Prostate gland (tissue), 2 donors: ENCODE measurements at regions not wholly inside any gene's neighbourhood (a gene's known extent, or its start where the extent isn't known, plus 50 kb on each side); places are given as distances from the start of the nearest gene placed in this dataset.
"Not testable (repeated sequence)": the region's sequence is repeated elsewhere in the genome, so short reads cannot be mapped to it uniquely, and the experiment has no call there.

Experiments used
- DNase-seq: peaks from one replicate; pipeline ENCODE4 v3.0.0-alpha.2; 2019; ENCODE audit warnings: low spot score
- H3K27ac ChIP-seq, 2 donors: fragments of 200-600 bp; sonication (generic); 2 replicates each; pipeline ENCODE4 v1.5.1; 2017 to 2019
- H3K27me3 ChIP-seq: fragments of 200-600 bp; sonication (generic); replicated peaks from 2 replicates; pipeline ENCODE4 v1.5.1; 2019; ENCODE audit not compliant: insufficient read depth
- H3K36me3 ChIP-seq, 2 donors: fragments of 200-600 bp; sonication (generic); 1 replicate in 1 of 2; 2 replicates in 1 of 2; pipeline versions ENCODE4 v1.5.1 to v1.8.1; 2017 to 2019
- H3K4me1 ChIP-seq: fragments of 200-600 bp; sonication (generic); replicated peaks from 2 replicates; pipeline ENCODE4 v1.5.1; 2019
- H3K4me3 ChIP-seq, 2 donors: fragments of 200-600 bp; sonication (generic); 2 replicates each; pipeline ENCODE4 v1.5.1; 2017 to 2019
- H3K9me3 ChIP-seq: fragments of 200-600 bp; sonication (generic); 2 replicates; pipeline ENCODE4 v1.5.1; 2017
- CTCF ChIP-seq, 4 experiments: fragments of 200-600 bp in 2 of 4; fragments of 450-650 bp in 2 of 4; sonication (generic) in 2 of 4; IDR thresholded peaks; 1 replicate in 3 of 4; 2 replicates in 1 of 4; pipeline ENCODE4 v1.5.1; 2016 to 2019; ENCODE audit warnings: antibody characterized with exemption in 4 of 4, mild to moderate bottlenecking in 2 of 4, moderate library complexity in 2 of 4
- POLR2A ChIP-seq: fragments of 450-650 bp; IDR thresholded peaks from one replicate; pipeline ENCODE4 v1.6.1; 2016; ENCODE audit warnings: antibody characterized with exemption, mild to moderate bottlenecking
- POLR2AphosphoS5 ChIP-seq: sonication (generic); formaldehyde crosslinking; IDR thresholded peaks from one replicate; pipeline ENCODE4 v1.6.1; 2017; ENCODE audit warnings: antibody characterized with exemption
- WGBS: methylation state at CpG from one replicate; pipeline ENCODE4 v1.1.5; 2018; 5-methylcytosine and 5-hydroxymethylcytosine counted together
- intact Hi-C: fragments of 100-400 bp; cut with DNase I; formaldehyde crosslinking; loops from one replicate; pipeline ENCODE4 v1.14.2; 2022

- no peak overlapping the region for H3K4me3 ChIP-seq
- H3K27ac ChIP-seq = no peak overlapping the region
- H3K27me3 ChIP-seq = peaks cover 2% of the 10 kb centered on the region
- H3K36me3 ChIP-seq = no peaks in the 10 kb centered on the region
- intact Hi-C loops = no loop called here
- no peak for DNase-seq
- no peak for TF ChIP-seq CTCF (IDR thresholded peaks at IDR 0.05)
- TF ChIP-seq POLR2A = no peak
- no peaks in the 10 kb centered on the region for H3K9me3 ChIP-seq
- 86% methylated on average over 12 of the region's 12 CpGs for WGBS
- H3K4me1 ChIP-seq = no peaks in the 10 kb centered on the region
Measured at GRCh38 chr10:2886662-2887061, 180.7 kb upstream of the PFKP start.

- DNase-seq = no peak
- no peak overlapping the region for H3K4me3 ChIP-seq
- no peaks in the 10 kb centered on the region for H3K9me3 ChIP-seq
- intact Hi-C loops = no loop called here
- TF ChIP-seq POLR2AphosphoS5 = no peak
- TF ChIP-seq POLR2A = no peak
- no peak for TF ChIP-seq CTCF (IDR thresholded peaks at IDR 0.05)
- peaks cover 2% of the 10 kb centered on the region for H3K27me3 ChIP-seq
- no peaks in the 10 kb centered on the region for H3K4me1 ChIP-seq
- WGBS = 72% methylated on average over 10 of the region's 10 CpGs
- no peaks in the 10 kb centered on the region for H3K36me3 ChIP-seq
- H3K27ac ChIP-seq = no peak overlapping the region
Measured at GRCh38 chr10:2885288-2886278, 181.8 kb upstream of the PFKP start.

- WGBS = 81% methylated on average over 4 of the region's 4 CpGs
- intact Hi-C loops, DNase-seq: not testable (repeated sequence)
Measured at GRCh38 chr10:2883983-2884540, 183.3 kb upstream of the PFKP start.

DNA sequence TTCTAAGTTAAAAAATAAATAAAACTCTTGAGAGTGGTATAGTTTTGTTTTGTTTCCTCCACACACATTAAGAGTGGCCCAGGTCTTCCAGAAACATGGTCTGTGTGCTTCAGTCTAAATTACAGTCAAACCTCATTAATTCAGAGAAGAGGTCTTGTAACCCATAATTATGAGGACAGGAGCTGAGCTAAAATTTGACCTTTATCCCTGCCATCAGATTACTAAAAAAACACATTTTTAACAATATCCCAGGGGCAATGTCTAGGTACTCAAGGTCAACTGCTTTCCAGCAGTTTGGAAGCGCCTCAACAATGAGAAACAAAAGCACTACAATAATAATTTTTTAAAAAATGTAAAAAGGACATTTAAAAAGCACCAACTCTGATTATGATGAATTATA, 184.1 kb upstream of the PFKP start:
- Histone ChIP-seq H3K4me3 (no peak overlapping the region), H3K4me1 (no peaks in the 10 kb centered on the region), H3K36me3 (no peaks in the 10 kb centered on the region), H3K27me3 (peaks cover 2% of the 10 kb centered on the region), H3K27ac (no peak overlapping the region), H3K9me3 (no peaks in the 10 kb centered on the region)
- intact Hi-C loops = no loop called here
- no peak for DNase-seq
- TF ChIP-seq POLR2AphosphoS5 (no peak), POLR2A (no peak), CTCF (IDR thresholded peaks at IDR 0.05) (no peak)
- WGBS = 78% methylated on average over 1 of the region's 1 CpG

More at GRCh38 chr10:2883983-2884540, 183.3 kb upstream of the PFKP start:
- H3K4me1 ChIP-seq, H3K27me3 ChIP-seq, H3K36me3 ChIP-seq, H3K27ac ChIP-seq, H3K4me3 ChIP-seq, H3K9me3 ChIP-seq: not testable (repeated sequence)

DNA sequence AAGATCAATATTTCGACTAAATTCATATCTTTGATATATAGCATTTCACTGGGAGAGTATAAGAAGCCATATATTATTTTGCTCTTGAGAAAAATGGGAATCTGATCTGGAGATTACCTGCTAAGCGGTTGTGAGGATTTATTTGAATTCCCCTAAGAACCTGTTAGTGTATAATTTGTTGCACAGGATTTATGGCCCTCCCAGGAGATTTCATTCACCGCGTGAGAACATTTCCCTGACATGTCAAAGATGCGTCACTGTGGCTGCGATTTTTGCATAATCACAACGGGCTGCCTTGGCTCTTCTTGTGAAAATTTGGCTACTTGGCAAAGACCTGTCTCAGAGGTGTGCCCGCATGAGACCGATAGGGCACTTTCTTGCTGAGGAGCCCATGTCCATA, 184.7 kb upstream of the PFKP start:
- 52% methylated on average over 9 of the region's 9 CpGs for WGBS
- intact Hi-C loops = no loop called here
- H3K27ac ChIP-seq = no peak overlapping the region
- H3K9me3 ChIP-seq = no peaks in the 10 kb centered on the region
- no peak overlapping the region for H3K4me3 ChIP-seq
- DNase-seq = no peak
- TF ChIP-seq CTCF (IDR thresholded peaks at IDR 0.05) = no peak
- TF ChIP-seq POLR2AphosphoS5 = no peak
- no peak for TF ChIP-seq POLR2A
- peaks cover 2% of the 10 kb centered on the region for H3K27me3 ChIP-seq
- no peaks in the 10 kb centered on the region for H3K36me3 ChIP-seq
- no peaks in the 10 kb centered on the region for H3K4me1 ChIP-seq
